Bronchial epithelial cell (primary cell): ENCODE measurements at regions not wholly inside any gene's neighbourhood (a gene's known extent, or its start where the extent isn't known, plus 50 kb on each side); places are given as distances from the start of the nearest gene placed in this dataset.
"Not testable (repeated sequence)": the region's sequence is repeated elsewhere in the genome, so short reads cannot be mapped to it uniquely, and the experiment has no call there.

Experiments used
- DNase-seq: peaks from one replicate; pipeline ENCODE4 v3.0.0-alpha.2; 2010; ENCODE audit warnings: low read depth
- FAIRE-seq: peaks from 2 replicates; lab custom pipeline; 2011; peaks lifted over from hg19 to GRCh38; lab: Jason Lieb, UNC
- H3K27me3 ChIP-seq: 2 replicates; pipeline ENCODE4 v1.5.1; 2011; ENCODE audit warnings: low read length; ENCODE audit not compliant: control insufficient read depth, insufficient read depth
- H3K36me3 ChIP-seq: 2 replicates; pipeline ENCODE4 v1.5.1; 2011; ENCODE audit warnings: low read length; ENCODE audit not compliant: control insufficient read depth, insufficient read depth
- H3K4me3 ChIP-seq: 2 replicates; pipeline ENCODE4 v1.5.1; 2011; ENCODE audit warnings: mild to moderate bottlenecking, low read depth, low read length, control low read depth
- CTCF ChIP-seq: IDR thresholded peaks from 2 replicates; pipeline ENCODE4 v1.5.1; 2011; ENCODE audit warnings: mild to moderate bottlenecking, moderate library complexity, low read length, control low read depth, inconsistent platforms; ENCODE audit not compliant: insufficient read depth, severe bottlenecking

GRCh38 chr15:66886241-66886675, 179.1 kb upstream of the SMAD3 start:
- no peaks in the 10 kb centered on the region for H3K27me3 ChIP-seq
- H3K36me3 ChIP-seq, result no peaks in the 10 kb centered on the region
- H3K4me3 ChIP-seq, result no peak overlapping the region
- FAIRE-seq (no peak), DNase-seq (no peak)
- TF ChIP-seq CTCF, result no peak

GRCh38 chr15:66886686-66887273, 178.6 kb upstream of the SMAD3 start:
- Histone ChIP-seq H3K4me3 (no peak overlapping the region), H3K36me3 (no peaks in the 10 kb centered on the region), H3K27me3 (no peaks in the 10 kb centered on the region)
- no peak for TF ChIP-seq CTCF
- FAIRE-seq (no peak), DNase-seq (no peak)

GRCh38 chr15:66889298-66889697, 176.1 kb upstream of the SMAD3 start:
- not testable (repeated sequence) for DNase-seq, H3K36me3 ChIP-seq, H3K27me3 ChIP-seq, FAIRE-seq, H3K4me3 ChIP-seq

GRCh38 chr15:66891776-66892175, 173.6 kb upstream of the SMAD3 start:
- TF ChIP-seq CTCF, result no peak
- DNase-seq (no peak), FAIRE-seq (no peak)

GRCh38 chr15:66893294-66893693, 172.1 kb upstream of the SMAD3 start:
- DNase-seq, result no peak
- no peaks in the 10 kb centered on the region for H3K27me3 ChIP-seq
- no peak for TF ChIP-seq CTCF
- H3K4me3 ChIP-seq, result no peak overlapping the region
- H3K36me3 ChIP-seq, result no peaks in the 10 kb centered on the region
- no peak for FAIRE-seq

More at GRCh38 chr15:66891776-66892175, 173.6 kb upstream of the SMAD3 start:
- H3K36me3 ChIP-seq, result no peaks in the 10 kb centered on the region
- H3K27me3 ChIP-seq, result no peaks in the 10 kb centered on the region
- no peak overlapping the region for H3K4me3 ChIP-seq

GRCh38 chr15:66894363-66894762, 171.0 kb upstream of the SMAD3 start:
- DNase-seq (no peak), FAIRE-seq (no peak)
- no peak overlapping the region for H3K4me3 ChIP-seq
- H3K27me3 ChIP-seq, result no peaks in the 10 kb centered on the region
- H3K36me3 ChIP-seq, result no peaks in the 10 kb centered on the region
- TF ChIP-seq CTCF, result no peak
